HG02938 (cell line): ENCODE measurements at regions not wholly inside any gene's neighbourhood (a gene's known extent, or its start where the extent isn't known, plus 50 kb on each side); places are given as distances from the start of the nearest gene placed in this dataset.
A peak's percentile ranks its signal among the peaks of the same experiment; 100 is the strongest.

Experiments used
- ATAC-seq: cut with Tn5 transposase; IDR thresholded peaks from one replicate; pipeline ENCODE4 v1.9.1; 2021; ENCODE audit warnings: mild to moderate bottlenecking, moderate library complexity; ENCODE audit not compliant: unreplicated experiment

GRCh38 chr7:24178811-24179570 lies 105.0 kb upstream of the NPY start:
- ATAC-seq, result no peak

GRCh38 chr7:24191362-24191761 lies 92.6 kb upstream of the NPY start:
- ATAC-seq, result no peak

GRCh38 chr7:24192053-24192452 lies 91.9 kb upstream of the NPY start:
- no peak for ATAC-seq

GRCh38 chr7:24192691-24193090 lies 91.3 kb upstream of the NPY start:
- no peak for ATAC-seq

GRCh38 chr7:24197852-24198251 lies 86.1 kb upstream of the NPY start:
- ATAC-seq, result no peak

- no peak for ATAC-seq
These were observed 84.0 kb upstream of the NPY start for GRCh38 chr7:24199978-24200377.

- ATAC-seq, result no peak
These were observed 83.5 kb upstream of the NPY start for GRCh38 chr7:24200407-24200966.

- ATAC-seq, result no peak
These were observed 82.8 kb upstream of the NPY start for GRCh38 chr7:24201226-24201625.

- no peak for ATAC-seq
These were observed 71.9 kb upstream of the NPY start for GRCh38 chr7:24212073-24212472.

GRCh38 chr7:24213311-24213710 lies 70.7 kb upstream of the NPY start:
- ATAC-seq, result no peak

- ATAC-seq, result no peak
These were observed 69.3 kb upstream of the NPY start for GRCh38 chr7:24214670-24215069.

- no peak for ATAC-seq
These were observed 67.3 kb upstream of the NPY start for GRCh38 chr7:24216576-24217125.

- no peak for ATAC-seq
These were observed 62.5 kb upstream of the NPY start for GRCh38 chr7:24221500-24221899.

GRCh38 chr7:24227068-24227467 lies 56.9 kb upstream of the NPY start:
- ATAC-seq, result no peak

GRCh38 chr7:24227603-24228359 lies 56.2 kb upstream of the NPY start:
- ATAC-seq, result peak; percentile 97

- ATAC-seq, result no peak
These were observed 54.3 kb upstream of the NPY start for GRCh38 chr7:24229481-24230226.

GRCh38 chr7:24231493-24231892 lies 52.5 kb upstream of the NPY start:
- no peak for ATAC-seq

- no peak for ATAC-seq
These were observed 50.6 kb upstream of the NPY start for GRCh38 chr7:24233386-24233785.
